ENCODE measurements at regions not wholly inside any gene's neighbourhood (a gene's known extent, or its start where the extent isn't known, plus 50 kb on each side); places are given as distances from the start of the nearest gene placed in this dataset.
A peak's percentile ranks its signal among the peaks of the same experiment; 100 is the strongest.

- TF ChIP-seq ZNF398 (tag by site-specific recombination; IDR thresholded peaks at IDR 0.05) (no peak), HOXA7 (CRISPR knock-in tag; IDR thresholded peaks at IDR 0.05; ENCODE audit: borderline replicate concordance) (no peak), ZNF354C (tag by site-specific recombination; IDR thresholded peaks at IDR 0.05; ENCODE audit: borderline replicate concordance, low read depth) (no peak), ZSCAN23 (tag by site-specific recombination; IDR thresholded peaks at IDR 0.05) (no peak), ZFHX2 (tag by site-specific recombination; conservative IDR thresholded peaks at IDR 0.05) (no peak), PRDM2 (tag by site-specific recombination; IDR thresholded peaks at IDR 0.05; ENCODE audit: borderline replicate concordance) (no peak), KLF9 (tag by site-specific recombination; IDR thresholded peaks at IDR 0.05; ENCODE audit: low read depth) (no peak), HOXC10 (CRISPR knock-in tag; IDR thresholded peaks at IDR 0.05) (no peak), ZNF366 (tag by site-specific recombination; conservative IDR thresholded peaks at IDR 0.05) (no peak), PATZ1 (tag by site-specific recombination; IDR thresholded peaks at IDR 0.05) (no peak), KLF1 (tag by site-specific recombination; IDR thresholded peaks at IDR 0.05) (no peak), ZNF362 (tag by site-specific recombination; IDR thresholded peaks at IDR 0.05) (no peak), ZNF350 (tag by site-specific recombination; IDR thresholded peaks at IDR 0.05) (no peak), ZNF677 (tag by site-specific recombination; IDR thresholded peaks at IDR 0.05) (no peak), FEZF1 (tag by site-specific recombination; IDR thresholded peaks at IDR 0.05) (peak; percentile 75), ZSCAN5A (tag by site-specific recombination; IDR thresholded peaks at IDR 0.05) (no peak), ZBTB48 (tag by site-specific recombination; IDR thresholded peaks at IDR 0.05) (no peak), ZNF670 (tag by site-specific recombination; IDR thresholded peaks at IDR 0.05; ENCODE audit: low read depth) (no peak), OVOL3 (tag by site-specific recombination; IDR thresholded peaks at IDR 0.05) (0 out of 2 replicates have a peak, but pooled peaks have one; percentile 24), ZNF302 (tag by site-specific recombination; IDR thresholded peaks at IDR 0.05; ENCODE audit: low read depth) (no peak), ZNF248 (tag by site-specific recombination; IDR thresholded peaks at IDR 0.05) (no peak), ZSCAN4 (tag by site-specific recombination; IDR thresholded peaks at IDR 0.05) (no peak), ZNF169 (tag by site-specific recombination; IDR thresholded peaks at IDR 0.05) (no peak), ZNF148 (tag by site-specific recombination; IDR thresholded peaks at IDR 0.05; ENCODE audit: borderline replicate concordance) (no peak)
Measured at GRCh38 chr3:76724706-76725105, 315.2 kb upstream of the ROBO2 start (continued).
